Dendritic cell treated with granulocyte-macrophage colony-stimulating factor and Interleukin-4, amounts not matched to agents 40 ng/mL and 50 ng/mL, for 4 days (primary cell): ENCODE measurements at regions not wholly inside any gene's neighbourhood (a gene's known extent, or its start where the extent isn't known, plus 50 kb on each side); places are given as distances from the start of the nearest gene placed in this dataset.

ENCODE experiments used
- H3K27ac Mint-ChIP-seq: one replicate; pipeline ENCODE4 v1.8.0; 2022; ENCODE audit warnings: mild to moderate bottlenecking, mixed read lengths
- H3K27me3 Mint-ChIP-seq: one replicate; pipeline ENCODE4 v1.8.0; 2022; ENCODE audit warnings: mild to moderate bottlenecking, mixed read lengths
- H3K36me3 Mint-ChIP-seq: one replicate; pipeline ENCODE4 v1.8.0; 2022; ENCODE audit warnings: low read depth, mixed read lengths
- H3K4me1 Mint-ChIP-seq: one replicate; pipeline ENCODE4 v1.8.0; 2022; ENCODE audit warnings: low read depth, mixed read lengths
- H3K4me3 Mint-ChIP-seq: one replicate; pipeline ENCODE4 v1.8.0; 2022; ENCODE audit warnings: mild to moderate bottlenecking, moderate library complexity, mixed read lengths
- H3K9me3 Mint-ChIP-seq: one replicate; pipeline ENCODE4 v1.8.0; 2022; ENCODE audit warnings: mixed read lengths
- intact Hi-C: fragments of 100-400 bp; cut with micrococcal nuclease; formaldehyde crosslinking; loops from one replicate; pipeline ENCODE4 v1.15.0; 2022

GRCh38 chr20:20939006-20939405 lies 167.2 kb downstream of the LINC00237 start:
- no peaks in the 10 kb centered on the region for H3K4me1 Mint-ChIP-seq
- no peaks in the 10 kb centered on the region for H3K36me3 Mint-ChIP-seq
- intact Hi-C loops: no loop called here
- no peak overlapping the region for H3K27ac Mint-ChIP-seq
- peaks cover 9% of the 10 kb centered on the region for H3K9me3 Mint-ChIP-seq
- no peak overlapping the region for H3K4me3 Mint-ChIP-seq
- H3K27me3 Mint-ChIP-seq: no peaks in the 10 kb centered on the region

GRCh38 chr20:20938599-20938998 lies 167.6 kb downstream of the LINC00237 start:
- Mint-ChIP-seq H3K27me3 (no peaks in the 10 kb centered on the region), H3K36me3 (no peaks in the 10 kb centered on the region), H3K4me3 (no peak overlapping the region), H3K27ac (no peak overlapping the region), H3K9me3 (peaks cover 9% of the 10 kb centered on the region), H3K4me1 (no peaks in the 10 kb centered on the region)
- intact Hi-C loops: no loop called here

GRCh38 chr20:20938131-20938530 lies 168.0 kb downstream of the LINC00237 start:
- Mint-ChIP-seq H3K4me3 (no peak overlapping the region), H3K36me3 (no peaks in the 10 kb centered on the region), H3K27me3 (no peaks in the 10 kb centered on the region), H3K9me3 (peaks cover 9% of the 10 kb centered on the region), H3K27ac (no peak overlapping the region), H3K4me1 (no peaks in the 10 kb centered on the region)
- intact Hi-C loops: no loop called here

- Mint-ChIP-seq H3K9me3 (no peaks in the 10 kb centered on the region), H3K36me3 (no peaks in the 10 kb centered on the region), H3K27ac (no peak overlapping the region)
Measured at GRCh38 chr20:20933142-20933958, 172.8 kb downstream of the LINC00237 start.

GRCh38 chr20:20932156-20932555 lies 174.0 kb downstream of the LINC00237 start:
- Mint-ChIP-seq H3K36me3 (no peaks in the 10 kb centered on the region), H3K27me3 (peaks cover 3% of the 10 kb centered on the region), H3K4me3 (no peak overlapping the region), H3K9me3 (no peaks in the 10 kb centered on the region), H3K27ac (no peak overlapping the region), H3K4me1 (no peaks in the 10 kb centered on the region)
- intact Hi-C loops: no loop called here

More at GRCh38 chr20:20933142-20933958, 172.8 kb downstream of the LINC00237 start:
- intact Hi-C loops: no loop called here
- Mint-ChIP-seq H3K4me1 (no peaks in the 10 kb centered on the region), H3K27me3 (peaks cover 2% of the 10 kb centered on the region), H3K4me3 (no peak overlapping the region)

GRCh38 chr20:20931632-20932031 lies 174.5 kb downstream of the LINC00237 start:
- peaks cover 3% of the 10 kb centered on the region for H3K27me3 Mint-ChIP-seq
- H3K4me3 Mint-ChIP-seq: no peak overlapping the region
- H3K27ac Mint-ChIP-seq: no peak overlapping the region
- no peaks in the 10 kb centered on the region for H3K4me1 Mint-ChIP-seq
- H3K9me3 Mint-ChIP-seq: no peaks in the 10 kb centered on the region
- H3K36me3 Mint-ChIP-seq: no peaks in the 10 kb centered on the region
- intact Hi-C loops: no loop called here

- intact Hi-C loops: no loop called here
- H3K4me3 Mint-ChIP-seq: no peak overlapping the region
- peaks cover 3% of the 10 kb centered on the region for H3K27me3 Mint-ChIP-seq
Measured at GRCh38 chr20:20931024-20931423, 175.1 kb downstream of the LINC00237 start.

GRCh38 chr20:20930500-20930899 lies 175.7 kb downstream of the LINC00237 start:
- H3K27me3 Mint-ChIP-seq: peaks cover 3% of the 10 kb centered on the region
- H3K4me3 Mint-ChIP-seq: no peak overlapping the region
- intact Hi-C loops: no loop called here
- no peaks in the 10 kb centered on the region for H3K9me3 Mint-ChIP-seq
- H3K27ac Mint-ChIP-seq: no peak overlapping the region
- H3K36me3 Mint-ChIP-seq: no peaks in the 10 kb centered on the region
- no peaks in the 10 kb centered on the region for H3K4me1 Mint-ChIP-seq

More at GRCh38 chr20:20931024-20931423, 175.1 kb downstream of the LINC00237 start:
- no peaks in the 10 kb centered on the region for H3K4me1 Mint-ChIP-seq
- H3K9me3 Mint-ChIP-seq: no peaks in the 10 kb centered on the region
- H3K36me3 Mint-ChIP-seq: no peaks in the 10 kb centered on the region
- no peak overlapping the region for H3K27ac Mint-ChIP-seq

- Mint-ChIP-seq H3K4me3 (no peak overlapping the region), H3K27ac (no peak overlapping the region), H3K27me3 (peaks cover 3% of the 10 kb centered on the region), H3K36me3 (no peaks in the 10 kb centered on the region), H3K4me1 (no peaks in the 10 kb centered on the region), H3K9me3 (no peaks in the 10 kb centered on the region)
- intact Hi-C loops: no loop called here
Measured at GRCh38 chr20:20929341-20929740, 176.8 kb downstream of the LINC00237 start.

- Mint-ChIP-seq H3K4me3 (no peak overlapping the region), H3K36me3 (no peaks in the 10 kb centered on the region), H3K27me3 (peaks cover 13% of the 10 kb centered on the region), H3K9me3 (no peaks in the 10 kb centered on the region), H3K27ac (no peak overlapping the region), H3K4me1 (no peaks in the 10 kb centered on the region)
- intact Hi-C loops: no loop called here
Measured at GRCh38 chr20:20926222-20926905, 179.8 kb downstream of the LINC00237 start.

- intact Hi-C loops: no loop called here
- H3K9me3 Mint-ChIP-seq: peaks cover 29% of the 10 kb centered on the region
- no peaks in the 10 kb centered on the region for H3K4me1 Mint-ChIP-seq
- peaks cover 19% of the 10 kb centered on the region for H3K27me3 Mint-ChIP-seq
- no peak overlapping the region for H3K27ac Mint-ChIP-seq
- no peak overlapping the region for H3K4me3 Mint-ChIP-seq
- H3K36me3 Mint-ChIP-seq: no peaks in the 10 kb centered on the region
Measured at GRCh38 chr20:20920433-20920832, 185.7 kb downstream of the LINC00237 start.

- H3K27ac Mint-ChIP-seq: no peak overlapping the region
- peaks cover 32% of the 10 kb centered on the region for H3K9me3 Mint-ChIP-seq
- intact Hi-C loops: no loop called here
- H3K27me3 Mint-ChIP-seq: peaks cover 10% of the 10 kb centered on the region
- no peaks in the 10 kb centered on the region for H3K4me1 Mint-ChIP-seq
- H3K4me3 Mint-ChIP-seq: no peak overlapping the region
- no peaks in the 10 kb centered on the region for H3K36me3 Mint-ChIP-seq
Measured at GRCh38 chr20:20915844-20916243, 190.3 kb downstream of the LINC00237 start.

- Mint-ChIP-seq H3K27ac (no peak overlapping the region), H3K27me3 (peaks cover 17% of the 10 kb centered on the region), H3K9me3 (no peaks in the 10 kb centered on the region), H3K4me3 (no peak overlapping the region), H3K36me3 (no peaks in the 10 kb centered on the region), H3K4me1 (no peaks in the 10 kb centered on the region)
- intact Hi-C loops: no loop called here
Measured at GRCh38 chr20:20904501-20904831, 192.0 kb upstream of the RALGAPA2 start.

GRCh38 chr20:20903773-20904500 lies 191.5 kb upstream of the RALGAPA2 start:
- Mint-ChIP-seq H3K9me3 (no peaks in the 10 kb centered on the region), H3K36me3 (no peaks in the 10 kb centered on the region), H3K27ac (no peak overlapping the region), H3K4me1 (no peaks in the 10 kb centered on the region), H3K4me3 (no peak overlapping the region), H3K27me3 (peaks cover 17% of the 10 kb centered on the region)
- intact Hi-C loops: no loop called here
